Fibroblast of lung (primary cell): ENCODE measurements at regions not wholly inside any gene's neighbourhood (a gene's known extent, or its start where the extent isn't known, plus 50 kb on each side); places are given as distances from the start of the nearest gene placed in this dataset.

ENCODE experiments used
- DNase-seq, 2 donors: peaks; one replicate each; pipeline versions ENCODE4 v3.0.0 to v3.0.0-alpha.2; 2010; ENCODE audit warnings: low read depth in 2 of 2
- H2AFZ ChIP-seq: 2 replicates; pipeline ENCODE4 v1.5.1; 2012; ENCODE audit warnings: low read length, control low read depth, inconsistent platforms
- H3K27ac ChIP-seq: 2 replicates; pipeline ENCODE4 v1.5.1; 2011; ENCODE audit warnings: low read length, control low read depth; ENCODE audit not compliant: insufficient read depth
- H3K27me3 ChIP-seq: 2 replicates; pipeline ENCODE4 v1.5.1; 2011; ENCODE audit warnings: mild to moderate bottlenecking, low read length; ENCODE audit not compliant: control insufficient read depth, insufficient read depth
- H3K36me3 ChIP-seq: 2 replicates; pipeline ENCODE4 v1.5.1; 2011; ENCODE audit warnings: low read length; ENCODE audit not compliant: control insufficient read depth, insufficient read depth
- H3K4me1 ChIP-seq: 2 replicates; pipeline ENCODE4 v1.5.1; 2011; ENCODE audit warnings: low read length; ENCODE audit not compliant: control insufficient read depth, insufficient read depth; ENCODE audit errors: extremely low read depth
- H3K4me2 ChIP-seq: 2 replicates; pipeline ENCODE4 v1.5.1; 2011; ENCODE audit warnings: low read length, control low read depth; ENCODE audit not compliant: insufficient read depth; ENCODE audit errors: extremely low read depth
- H3K4me3 ChIP-seq, 4 experiments: fragments of 200-600 bp in 1 of 4; sonication (generic) in 1 of 4; replicated peaks in 1 of 4; 2 replicates each; pipeline ENCODE4 v1.5.1; 2011 to 2016; ENCODE audit warnings: low read length in 4 of 4, low read depth in 3 of 4, mild to moderate bottlenecking in 3 of 4, control low read depth in 2 of 4, inconsistent platforms in 1 of 4, mixed read lengths in 1 of 4; ENCODE audit not compliant: insufficient read depth in 1 of 4; ENCODE audit errors: control extremely low read depth in 1 of 4
- H3K79me2 ChIP-seq: 2 replicates; pipeline ENCODE4 v1.5.1; 2012; ENCODE audit warnings: mild to moderate bottlenecking, low read length, inconsistent platforms; ENCODE audit not compliant: control insufficient read depth, insufficient read depth
- H3K9ac ChIP-seq: 2 replicates; pipeline ENCODE4 v1.5.1; 2011; ENCODE audit warnings: mild to moderate bottlenecking, low read length, control low read depth; ENCODE audit not compliant: insufficient read depth
- H3K9me3 ChIP-seq: 2 replicates; pipeline ENCODE4 v1.5.1; 2012; ENCODE audit warnings: low read depth, low read length; ENCODE audit not compliant: control insufficient read depth, insufficient read depth
- H4K20me1 ChIP-seq: 2 replicates; pipeline ENCODE4 v1.5.1; 2011; ENCODE audit warnings: low read length; ENCODE audit not compliant: control insufficient read depth, insufficient read depth; ENCODE audit errors: extremely low read depth
- EZH2 ChIP-seq: IDR thresholded peaks from 2 replicates; pipeline ENCODE4 v1.5.1; 2012; ENCODE audit warnings: low read length, control low read depth, mild to moderate bottlenecking; ENCODE audit errors: missing control alignments
- TF ChIP-seq, protein P1 (sequence below), 2 donors: IDR thresholded peaks in 1 of 2; conservative IDR thresholded peaks in 1 of 2; 1 replicate in 1 of 2; 2 replicates in 1 of 2; pipeline ENCODE4 v1.5.1; 2011 to 2012; ENCODE audit warnings: low read length in 2 of 2, control low read depth in 1 of 2, inconsistent platforms in 1 of 2, low read depth in 1 of 2, mild to moderate bottlenecking in 1 of 2

DNA sequence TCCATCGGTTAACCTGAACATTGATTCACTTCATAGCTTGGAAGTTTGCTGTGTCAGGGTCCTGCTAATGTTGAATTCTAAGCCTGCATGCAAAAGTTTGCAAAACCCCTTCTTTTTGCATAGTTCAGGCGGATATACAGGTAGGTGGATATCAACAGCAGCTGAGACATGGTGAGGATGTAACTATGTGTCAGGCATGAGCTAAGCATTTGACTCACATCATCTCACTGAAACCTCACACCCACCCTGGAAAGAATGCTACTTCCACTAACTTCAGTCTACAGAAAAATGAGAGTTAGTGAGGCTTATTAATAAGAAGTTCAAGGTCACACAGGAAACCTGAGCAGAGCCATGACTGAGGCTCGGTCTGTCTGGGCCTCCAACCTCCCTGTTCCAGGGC is 276.9 kb downstream of the BMP7 start:
- H3K27ac ChIP-seq: no peak overlapping the region
- H3K9ac ChIP-seq: no peak overlapping the region
- no peak overlapping the region for H2AFZ ChIP-seq
- peak in 1 of 2 donors; percentile 23 for DNase-seq
- no peaks in the 10 kb centered on the region for H3K9me3 ChIP-seq
- H3K4me1 ChIP-seq: no peaks in the 10 kb centered on the region
- H3K4me3 ChIP-seq: no peak overlapping the region
- TF ChIP-seq, protein P1, sequence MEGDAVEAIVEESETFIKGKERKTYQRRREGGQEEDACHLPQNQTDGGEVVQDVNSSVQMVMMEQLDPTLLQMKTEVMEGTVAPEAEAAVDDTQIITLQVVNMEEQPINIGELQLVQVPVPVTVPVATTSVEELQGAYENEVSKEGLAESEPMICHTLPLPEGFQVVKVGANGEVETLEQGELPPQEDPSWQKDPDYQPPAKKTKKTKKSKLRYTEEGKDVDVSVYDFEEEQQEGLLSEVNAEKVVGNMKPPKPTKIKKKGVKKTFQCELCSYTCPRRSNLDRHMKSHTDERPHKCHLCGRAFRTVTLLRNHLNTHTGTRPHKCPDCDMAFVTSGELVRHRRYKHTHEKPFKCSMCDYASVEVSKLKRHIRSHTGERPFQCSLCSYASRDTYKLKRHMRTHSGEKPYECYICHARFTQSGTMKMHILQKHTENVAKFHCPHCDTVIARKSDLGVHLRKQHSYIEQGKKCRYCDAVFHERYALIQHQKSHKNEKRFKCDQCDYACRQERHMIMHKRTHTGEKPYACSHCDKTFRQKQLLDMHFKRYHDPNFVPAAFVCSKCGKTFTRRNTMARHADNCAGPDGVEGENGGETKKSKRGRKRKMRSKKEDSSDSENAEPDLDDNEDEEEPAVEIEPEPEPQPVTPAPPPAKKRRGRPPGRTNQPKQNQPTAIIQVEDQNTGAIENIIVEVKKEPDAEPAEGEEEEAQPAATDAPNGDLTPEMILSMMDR (conservative IDR thresholded peaks at IDR 0.05 in 1 of 2, IDR thresholded peaks at IDR 0.05 in 1 of 2; ENCODE audit: low read depth in 1 of 2, low read length in 2 of 2): no peak
- no peak for TF ChIP-seq EZH2
- H3K27me3 ChIP-seq: no peaks in the 10 kb centered on the region
- no peaks in the 10 kb centered on the region for H3K79me2 ChIP-seq
- H4K20me1 ChIP-seq: no peaks in the 10 kb centered on the region
- no peaks in the 10 kb centered on the region for H3K36me3 ChIP-seq
- H3K4me2 ChIP-seq: no peak overlapping the region

DNA sequence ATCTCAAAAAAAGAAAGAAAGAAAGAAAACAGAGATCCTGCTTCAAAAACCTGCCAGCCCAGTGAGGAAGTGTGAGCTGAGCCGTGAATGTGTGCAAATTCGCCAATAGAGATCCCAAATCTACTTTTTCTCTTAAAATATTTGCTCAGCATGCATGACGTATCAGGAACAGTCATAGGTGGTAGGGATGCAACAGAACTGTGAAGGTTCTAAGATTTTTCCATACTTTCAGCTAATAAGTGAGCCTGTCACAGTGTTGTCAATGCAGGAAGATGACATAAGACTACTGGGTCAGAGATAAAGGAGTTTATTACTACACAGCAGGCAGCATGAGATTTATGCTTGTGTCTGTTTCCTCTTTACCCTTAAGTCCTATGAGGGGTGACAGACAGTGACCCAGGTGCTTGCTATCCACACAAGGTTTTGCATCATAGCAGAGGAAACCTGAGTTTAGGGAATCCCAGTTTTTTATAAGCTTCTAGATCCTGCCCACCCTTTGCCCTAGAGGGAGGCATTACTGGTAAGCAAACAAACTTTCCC is 273.4 kb downstream of the BMP7 start:
- H3K4me3 ChIP-seq: no peak overlapping the region
- no peaks in the 10 kb centered on the region for H3K79me2 ChIP-seq
- no peaks in the 10 kb centered on the region for H4K20me1 ChIP-seq
- no peak overlapping the region for H3K27ac ChIP-seq
- no peak overlapping the region for H2AFZ ChIP-seq
- H3K9me3 ChIP-seq: no peaks in the 10 kb centered on the region
- no peak for DNase-seq
- H3K4me1 ChIP-seq: no peaks in the 10 kb centered on the region
- no peaks in the 10 kb centered on the region for H3K27me3 ChIP-seq
- TF ChIP-seq, protein P1 (conservative IDR thresholded peaks at IDR 0.05 in 1 of 2, IDR thresholded peaks at IDR 0.05 in 1 of 2; ENCODE audit: low read depth in 1 of 2, low read length in 2 of 2): no peak
- TF ChIP-seq EZH2: no peak
- no peaks in the 10 kb centered on the region for H3K36me3 ChIP-seq
- H3K4me2 ChIP-seq: no peak overlapping the region
- H3K9ac ChIP-seq: no peak overlapping the region

DNA sequence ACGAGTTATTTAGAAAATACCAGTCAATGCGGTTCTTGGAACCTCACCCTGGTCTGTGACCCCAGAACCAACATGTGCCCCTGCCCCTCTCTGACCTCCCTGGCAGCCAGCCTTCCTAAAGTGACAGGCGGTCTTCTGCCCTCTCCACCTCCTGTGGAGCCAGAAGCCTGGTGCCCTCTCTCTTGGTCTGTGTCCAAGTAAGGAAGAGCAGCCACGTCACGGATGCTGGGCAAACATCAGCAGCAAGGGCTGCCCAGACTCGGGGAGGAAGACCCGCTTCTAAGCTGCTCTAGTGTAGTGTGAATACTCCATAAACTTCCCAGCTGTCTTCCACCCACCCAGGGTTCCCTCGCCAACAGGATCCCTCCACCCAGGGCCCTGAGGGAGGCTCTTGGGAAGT is 272.4 kb downstream of the BMP7 start:
- Histone ChIP-seq H3K4me1 (no peaks in the 10 kb centered on the region), H3K27me3 (no peaks in the 10 kb centered on the region), H2AFZ (no peak overlapping the region), H3K79me2 (no peaks in the 10 kb centered on the region), H3K9ac (no peak overlapping the region), H3K4me2 (no peak overlapping the region), H3K27ac (no peak overlapping the region), H3K9me3 (no peaks in the 10 kb centered on the region), H3K36me3 (no peaks in the 10 kb centered on the region), H3K4me3 (no peak overlapping the region), H4K20me1 (no peaks in the 10 kb centered on the region)
- no peak for TF ChIP-seq EZH2
- TF ChIP-seq, protein P1 (conservative IDR thresholded peaks at IDR 0.05 in 1 of 2, IDR thresholded peaks at IDR 0.05 in 1 of 2; ENCODE audit: low read depth in 1 of 2, low read length in 2 of 2): no peak
- DNase-seq: no peak
